Activated CD8-positive, alpha-beta memory T cell treated with anti-CD3 and anti-CD28 coated beads for 4 hours (primary cell): ENCODE measurements at regions not wholly inside any gene's neighbourhood (a gene's known extent, or its start where the extent isn't known, plus 50 kb on each side); places are given as distances from the start of the nearest gene placed in this dataset.
"Not testable (repeated sequence)": the region's sequence is repeated elsewhere in the genome, so short reads cannot be mapped to it uniquely, and the experiment has no call there.

Experiments used
- DNase-seq, 2 donors: peaks; one replicate each; pipeline ENCODE4 v3.0.0-alpha.2; 2020; ENCODE audit warnings: low read depth in 2 of 2

- no peak for DNase-seq
These were observed 51.1 kb upstream of the ROPN1 start for GRCh38 chr3:124043023-124043422.

GRCh38 chr3:124044956-124045355 lies 53.0 kb upstream of the ROPN1 start:
- DNase-seq: no peak

GRCh38 chr3:124048967-124049798 lies 57.3 kb upstream of the ROPN1 start:
- no peak for DNase-seq

GRCh38 chr3:124051636-124052035 lies 59.7 kb upstream of the ROPN1 start:
- DNase-seq: no peak

- no peak for DNase-seq
These were observed 61.9 kb upstream of the ROPN1 start for GRCh38 chr3:124053871-124054270.

GRCh38 chr3:124056846-124057245 lies 64.9 kb upstream of the ROPN1 start:
- DNase-seq: no peak

GRCh38 chr3:124057420-124057819 lies 65.5 kb upstream of the ROPN1 start:
- DNase-seq: no peak

GRCh38 chr3:124059580-124059979 lies 67.7 kb upstream of the ROPN1 start:
- DNase-seq: no peak

- no peak for DNase-seq
These were observed 71.4 kb upstream of the ROPN1 start for GRCh38 chr3:124063197-124063909.

GRCh38 chr3:124064050-124064449 lies 72.1 kb upstream of the ROPN1 start:
- DNase-seq: no peak

GRCh38 chr3:124066543-124066942 lies 74.6 kb upstream of the ROPN1 start:
- DNase-seq: not testable (repeated sequence)

- not testable (repeated sequence) for DNase-seq
These were observed 77.8 kb upstream of the ROPN1 start for GRCh38 chr3:124069706-124070105.

- not testable (repeated sequence) for DNase-seq
These were observed 83.2 kb upstream of the ROPN1 start for GRCh38 chr3:124075090-124075489.

- DNase-seq: no peak
These were observed 83.8 kb upstream of the ROPN1 start for GRCh38 chr3:124075753-124076152.

- no peak for DNase-seq
These were observed 84.3 kb upstream of the ROPN1 start for GRCh38 chr3:124076235-124076634.

GRCh38 chr3:124078953-124079911 lies 87.3 kb upstream of the ROPN1 start:
- no peak for DNase-seq

- DNase-seq: no peak
These were observed 88.0 kb upstream of the ROPN1 start for GRCh38 chr3:124079912-124080276.

- no peak for DNase-seq
These were observed 90.4 kb upstream of the ROPN1 start for GRCh38 chr3:124082343-124082742.

- no peak for DNase-seq
These were observed 92.3 kb upstream of the ROPN1 start for GRCh38 chr3:124084022-124084881.

GRCh38 chr3:124088801-124089200 lies 96.9 kb upstream of the ROPN1 start:
- no peak for DNase-seq

- DNase-seq: no peak
These were observed 97.3 kb upstream of the ROPN1 start for GRCh38 chr3:124089214-124089613.
